AG04449 (cell line): ENCODE measurements at regions not wholly inside any gene's neighbourhood (a gene's known extent, or its start where the extent isn't known, plus 50 kb on each side); places are given as distances from the start of the nearest gene placed in this dataset.

Experiments used
- CTCF ChIA-PET: fragments of 350-600 bp; formaldehyde crosslinking; extraction: SDS; loops from one replicate; lab custom pipeline; 2021; ENCODE audit warnings: antibody characterized with exemption; lab: Yijun Ruan, JAX
- POLR2A ChIA-PET: fragments of 400-600, 350-600 bp; formaldehyde crosslinking; extraction: SDS; loops from one replicate; lab custom pipeline; 2020; ENCODE audit warnings: antibody characterized with exemption, inconsistent platforms; lab: Yijun Ruan, JAX
- DNase-seq: peaks from one replicate; pipeline ENCODE4 v3.0.0-alpha.2; 2010; ENCODE audit warnings: low read depth, low spot score
- H3K4me3 ChIP-seq: 2 replicates; pipeline ENCODE4 v1.5.1; 2011; ENCODE audit warnings: low read depth, mild to moderate bottlenecking, control low read depth, low read length
- CTCF ChIP-seq: IDR thresholded peaks from one replicate; pipeline ENCODE4 v1.5.1; 2011; ENCODE audit warnings: mild to moderate bottlenecking, moderate library complexity, low read length, control low read depth, inconsistent platforms; ENCODE audit not compliant: insufficient read depth; ENCODE audit errors: missing control alignments

- H3K4me3 ChIP-seq, result no peak overlapping the region
- no peak for TF ChIP-seq CTCF
- POLR2A ChIA-PET, result interaction anchor here (0.6 kb wide), 1 partner anchor 27 kb away, joined by 3 read pairs; no protein-coding TSS in a partner anchor
- DNase-seq, result peak; percentile 10
- CTCF ChIA-PET, result no interaction called here
Observed at GRCh38 chr4:111228396-111228795, 605.5 kb upstream of the PITX2 start.

GRCh38 chr4:111228874-111229273 is 606.0 kb upstream of the PITX2 start:
- peak; percentile 10 for DNase-seq
- ChIA-PET POLR2A (interaction anchor here (0.6 kb wide), 1 partner anchor 28 kb away, joined by 3 read pairs; no protein-coding TSS in a partner anchor), CTCF (no interaction called here)
- H3K4me3 ChIP-seq, result no peak overlapping the region
- no peak for TF ChIP-seq CTCF

- CTCF ChIA-PET, result no interaction called here
- no peak for TF ChIP-seq CTCF
Observed at GRCh38 chr4:111230265-111230664, 607.4 kb upstream of the PITX2 start.

GRCh38 chr4:111231281-111231680 is 608.4 kb upstream of the PITX2 start:
- no peak for TF ChIP-seq CTCF

More at GRCh38 chr4:111230265-111230664, 607.4 kb upstream of the PITX2 start:
- DNase-seq, result peak; percentile 26
- POLR2A ChIA-PET, result no interaction called here
- H3K4me3 ChIP-seq, result no peak overlapping the region

GRCh38 chr4:111234939-111235338 is 612.1 kb upstream of the PITX2 start:
- CTCF ChIA-PET, result no interaction called here
- no peak for TF ChIP-seq CTCF
- DNase-seq, result no peak
- POLR2A ChIA-PET, result no interaction called here
- H3K4me3 ChIP-seq, result no peak overlapping the region

More at GRCh38 chr4:111231281-111231680, 608.4 kb upstream of the PITX2 start:
- no peak for DNase-seq
- POLR2A ChIA-PET, result no interaction called here
- H3K4me3 ChIP-seq, result no peak overlapping the region
- CTCF ChIA-PET, result no interaction called here

- no peak for DNase-seq
- H3K4me3 ChIP-seq, result no peak overlapping the region
- ChIA-PET POLR2A (no interaction called here), CTCF (no interaction called here)
- TF ChIP-seq CTCF, result no peak
Observed at GRCh38 chr4:111263836-111264235, 641.0 kb upstream of the PITX2 start.
